Upper lobe of right lung (tissue), 1 donor: ENCODE measurements at regions not wholly inside any gene's neighbourhood (a gene's known extent, or its start where the extent isn't known, plus 50 kb on each side); places are given as distances from the start of the nearest gene placed in this dataset.

Source experiments
- ATAC-seq: fragments of 200-7000 bp; cut with Tn5 transposase; one replicate; pipeline ENCODE4 v1.9.1; 2020; ENCODE audit warnings: mild to moderate bottlenecking, moderate library complexity
- DNase-seq: peaks from one replicate; pipeline ENCODE4 v3.0.0-alpha.2; 2020
- H3K27ac ChIP-seq: fragments of 200-600 bp; one replicate; pipeline ENCODE4 v1.8.0; 2022
- H3K27me3 ChIP-seq: fragments of 200-600 bp; one replicate; pipeline ENCODE4 v1.8.0; 2022; ENCODE audit warnings: mild to moderate bottlenecking
- H3K36me3 ChIP-seq: fragments of 200-600 bp; one replicate; pipeline ENCODE4 v1.8.0; 2022
- H3K4me1 ChIP-seq: fragments of 200-600 bp; one replicate; pipeline ENCODE4 v1.8.0; 2022
- H3K4me3 ChIP-seq: fragments of 200-600 bp; one replicate; pipeline ENCODE4 v1.8.0; 2022; ENCODE audit warnings: mild to moderate bottlenecking
- H3K9me3 ChIP-seq: fragments of 200-600 bp; one replicate; pipeline ENCODE4 v1.8.0; 2022
- CTCF ChIP-seq: fragments of 200-600 bp; IDR thresholded peaks from one replicate; pipeline ENCODE4 v1.8.0; 2022; ENCODE audit warnings: antibody characterized with exemption
- intact Hi-C: fragments of 100-400 bp; cut with DNase I; formaldehyde crosslinking; loops from one replicate; pipeline ENCODE4 v1.11.0; 2022
- donor health status: DM: no; HTN: yes; CAD: no; lungs with severe emphysema.

GRCh38 chr16:52265446-52265861, 281.5 kb downstream of the TOX3 start:
- ATAC-seq, result no peak
- Histone ChIP-seq H3K4me1 (no peaks in the 10 kb centered on the region), H3K36me3 (no peaks in the 10 kb centered on the region), H3K9me3 (no peaks in the 10 kb centered on the region), H3K4me3 (no peak overlapping the region), H3K27ac (no peak overlapping the region), H3K27me3 (no peaks in the 10 kb centered on the region)
- intact Hi-C loops, result no loop called here
- DNase-seq, result no peak
- TF ChIP-seq CTCF, result no peak

- no peak for ATAC-seq
- intact Hi-C loops, result no loop called here
- no peak for TF ChIP-seq CTCF
- Histone ChIP-seq H3K36me3 (no peaks in the 10 kb centered on the region), H3K4me1 (no peaks in the 10 kb centered on the region), H3K27ac (no peak overlapping the region), H3K9me3 (no peaks in the 10 kb centered on the region), H3K27me3 (no peaks in the 10 kb centered on the region), H3K4me3 (no peak overlapping the region)
- no peak for DNase-seq
Observed at GRCh38 chr16:52257534-52257933, 289.4 kb downstream of the TOX3 start.

- no peak for TF ChIP-seq CTCF
- ATAC-seq (no peak), DNase-seq (no peak)
- no peak overlapping the region for H3K27ac ChIP-seq
- no peaks in the 10 kb centered on the region for H3K9me3 ChIP-seq
- no peaks in the 10 kb centered on the region for H3K27me3 ChIP-seq
- no peaks in the 10 kb centered on the region for H3K4me1 ChIP-seq
- intact Hi-C loops, result no loop called here
- no peak overlapping the region for H3K4me3 ChIP-seq
- H3K36me3 ChIP-seq, result no peaks in the 10 kb centered on the region
Observed at GRCh38 chr16:52256310-52257078, 290.4 kb downstream of the TOX3 start.

GRCh38 chr16:52254746-52255145, 292.2 kb downstream of the TOX3 start:
- no peaks in the 10 kb centered on the region for H3K9me3 ChIP-seq
- ATAC-seq, result no peak
- DNase-seq, result no peak
- no peaks in the 10 kb centered on the region for H3K36me3 ChIP-seq
- H3K27ac ChIP-seq, result no peak overlapping the region
- no peak for TF ChIP-seq CTCF
- H3K4me1 ChIP-seq, result no peaks in the 10 kb centered on the region
- intact Hi-C loops, result no loop called here
- H3K4me3 ChIP-seq, result no peak overlapping the region
- H3K27me3 ChIP-seq, result no peaks in the 10 kb centered on the region

- Histone ChIP-seq H3K4me1 (no peaks in the 10 kb centered on the region), H3K4me3 (no peak overlapping the region), H3K36me3 (no peaks in the 10 kb centered on the region), H3K9me3 (no peaks in the 10 kb centered on the region), H3K27ac (no peak overlapping the region), H3K27me3 (no peaks in the 10 kb centered on the region)
- ATAC-seq, result no peak
- DNase-seq, result no peak
- intact Hi-C loops, result no loop called here
- TF ChIP-seq CTCF, result no peak
Observed at GRCh38 chr16:52252680-52253079, 294.3 kb downstream of the TOX3 start.

GRCh38 chr16:52251495-52251894, 295.4 kb downstream of the TOX3 start:
- intact Hi-C loops, result no loop called here
- Histone ChIP-seq H3K4me1 (no peaks in the 10 kb centered on the region), H3K27ac (no peak overlapping the region), H3K27me3 (no peaks in the 10 kb centered on the region), H3K4me3 (no peak overlapping the region), H3K9me3 (no peaks in the 10 kb centered on the region), H3K36me3 (no peaks in the 10 kb centered on the region)
- DNase-seq (no peak), ATAC-seq (no peak)
- no peak for TF ChIP-seq CTCF
